ENCODE measurements at regions not wholly inside any gene's neighbourhood (a gene's known extent, or its start where the extent isn't known, plus 50 kb on each side); places are given as distances from the start of the nearest gene placed in this dataset.
"Not testable (repeated sequence)": the region's sequence is repeated elsewhere in the genome, so short reads cannot be mapped to it uniquely, and the experiment has no call there.

- not testable (repeated sequence) for DNase-seq (ENCODE audit: low spot score)
Measured at GRCh38 chr2:142489631-142490030, 358.8 kb upstream of the LRP1B start.

GRCh38 chr2:142484111-142484510 lies 353.3 kb upstream of the LRP1B start:
- DNase-seq (ENCODE audit: low spot score): no peak

DNA sequence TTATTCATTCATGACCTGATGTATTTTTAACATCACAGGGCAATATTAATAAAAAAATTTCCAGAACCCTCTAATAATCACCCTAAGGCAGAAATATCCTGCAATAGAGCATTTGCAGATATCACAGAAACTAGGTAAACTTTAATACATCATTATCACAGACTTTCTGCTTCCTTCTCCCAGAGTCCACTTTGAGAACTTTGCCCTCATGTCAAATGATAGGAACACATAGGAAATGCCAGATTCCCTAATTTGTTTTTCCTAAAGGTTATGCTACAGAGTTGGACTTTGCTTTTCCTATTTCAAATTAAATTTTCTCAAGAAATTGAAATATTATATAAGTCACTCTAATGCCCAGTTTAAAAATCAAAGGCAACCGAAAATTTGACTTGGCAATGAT lies 352.8 kb upstream of the LRP1B start:
- no peak for DNase-seq (ENCODE audit: low spot score)

- no peak for DNase-seq (ENCODE audit: low spot score)
Measured at GRCh38 chr2:142478206-142478605, 347.4 kb upstream of the LRP1B start.

- DNase-seq (ENCODE audit: low spot score): no peak
Measured at GRCh38 chr2:142472382-142472781, 341.6 kb upstream of the LRP1B start.

DNA sequence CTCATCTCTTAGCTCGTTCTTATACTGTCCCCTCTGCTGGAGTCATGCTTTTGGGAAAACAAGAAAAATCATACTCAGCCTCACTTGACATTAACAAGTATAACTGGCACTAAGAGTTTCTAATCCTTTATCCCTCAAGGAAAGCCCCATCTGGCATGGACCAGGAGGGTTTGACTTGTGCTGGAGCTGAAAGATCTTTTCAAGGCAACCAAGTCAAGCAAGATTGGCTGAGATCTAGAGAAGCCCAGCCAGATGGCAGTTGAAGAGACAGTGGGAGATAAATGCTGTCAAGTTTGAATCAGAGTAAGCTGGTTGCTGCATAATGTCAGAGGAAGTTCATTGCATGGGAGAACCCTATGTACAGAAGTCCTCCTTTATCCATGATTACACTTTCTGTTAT lies 336.5 kb upstream of the LRP1B start:
- DNase-seq (ENCODE audit: low spot score): no peak

GRCh38 chr2:142463047-142463446 lies 332.2 kb upstream of the LRP1B start:
- DNase-seq (ENCODE audit: low spot score): no peak

GRCh38 chr2:142462306-142462705 lies 331.5 kb upstream of the LRP1B start:
- no peak for DNase-seq (ENCODE audit: low spot score)

- no peak for DNase-seq (ENCODE audit: low spot score)
Measured at GRCh38 chr2:142445551-142446072, 314.8 kb upstream of the LRP1B start.

GRCh38 chr2:142445023-142445422 lies 314.2 kb upstream of the LRP1B start:
- DNase-seq (ENCODE audit: low spot score): no peak

DNA sequence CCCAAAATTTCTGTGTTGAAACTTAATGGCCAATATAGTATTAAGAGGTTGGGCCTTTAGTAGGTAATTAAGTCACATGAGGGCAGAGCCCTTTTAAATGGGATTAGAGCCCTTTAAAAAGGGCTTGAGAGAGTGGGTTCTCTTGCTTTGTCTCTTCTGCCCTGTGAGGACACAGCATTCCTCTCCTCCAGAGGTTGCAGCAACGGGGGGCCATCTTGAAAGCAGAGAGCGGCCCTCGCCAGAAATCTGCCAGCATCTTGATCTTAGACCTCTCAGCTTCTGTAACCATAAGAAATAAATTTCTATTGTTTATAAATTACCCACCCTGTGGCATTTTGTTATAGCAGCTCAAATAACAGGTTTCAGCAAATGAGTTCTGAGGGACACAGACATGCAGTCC lies 305.0 kb upstream of the LRP1B start:
- DNase-seq (ENCODE audit: low spot score): no peak

GRCh38 chr2:142426064-142426463 lies 295.2 kb upstream of the LRP1B start:
- no peak for DNase-seq (ENCODE audit: low spot score)

DNA sequence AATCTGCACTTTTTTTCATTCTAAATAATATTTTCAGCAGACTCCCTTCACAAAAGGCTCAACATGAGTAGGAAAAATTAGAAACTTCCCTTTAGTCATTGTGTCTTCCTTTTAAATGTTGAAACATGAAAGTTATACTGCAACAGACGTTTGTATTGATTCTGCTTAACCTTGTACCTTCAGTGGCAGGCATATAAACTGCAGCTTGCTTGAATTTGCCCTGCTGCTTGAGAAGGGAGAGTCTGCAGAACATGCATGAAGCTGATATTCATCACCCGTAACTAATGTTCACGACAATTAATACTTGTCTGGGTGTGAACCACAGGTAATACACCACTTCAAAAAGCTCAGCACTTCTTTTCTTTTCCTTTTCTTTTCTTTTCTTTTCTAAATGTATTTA lies 294.7 kb upstream of the LRP1B start:
- no peak for DNase-seq (ENCODE audit: low spot score)

DNA sequence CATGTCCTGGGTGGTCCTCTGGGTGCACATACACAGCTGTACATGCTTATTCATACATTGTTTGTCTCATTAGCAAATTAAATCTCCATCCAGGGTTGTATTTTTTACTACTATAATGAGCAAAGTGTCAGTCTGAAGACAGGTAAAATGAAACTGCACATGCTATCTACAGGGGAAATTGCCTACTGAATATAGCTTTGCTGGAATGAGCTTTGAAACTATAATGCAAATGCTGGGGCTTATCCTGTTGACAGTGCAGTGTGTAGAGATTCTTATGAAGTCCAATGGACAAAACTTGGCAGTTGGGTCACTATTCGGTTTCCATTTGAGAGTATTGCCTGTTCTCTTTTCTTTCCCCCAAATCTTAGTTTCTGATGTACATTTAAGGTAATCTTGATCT lies 292.8 kb upstream of the LRP1B start:
- DNase-seq (ENCODE audit: low spot score): no peak

- DNase-seq (ENCODE audit: low spot score): no peak
Measured at GRCh38 chr2:142422769-142423168, 292.0 kb upstream of the LRP1B start.

DNA sequence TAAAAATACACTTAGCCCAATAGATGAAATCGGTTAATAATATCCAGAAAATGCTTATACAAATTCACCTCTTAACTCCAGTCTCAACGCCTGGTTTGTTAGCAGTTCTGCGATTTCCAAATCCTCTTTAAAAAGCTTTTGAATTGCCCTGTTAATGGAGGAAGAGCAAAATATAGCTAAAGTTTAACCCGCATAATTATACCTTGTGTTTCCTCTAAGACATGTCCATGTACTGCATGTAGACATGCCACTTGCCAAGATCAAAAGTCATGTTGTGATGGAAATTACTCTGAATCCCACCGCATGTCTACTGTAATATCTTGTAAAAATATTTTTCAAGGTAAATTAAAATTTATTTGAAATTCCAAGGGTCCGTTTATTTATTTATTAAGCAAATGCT lies 291.2 kb upstream of the LRP1B start:
- DNase-seq (ENCODE audit: low spot score): no peak

- DNase-seq (ENCODE audit: low spot score): not testable (repeated sequence)
Measured at GRCh38 chr2:142418699-142419098, 287.9 kb upstream of the LRP1B start.

- DNase-seq (ENCODE audit: low spot score): no peak
Measured at GRCh38 chr2:142416996-142417395, 286.2 kb upstream of the LRP1B start.

- no peak for DNase-seq (ENCODE audit: low spot score)
Measured at GRCh38 chr2:142415461-142415860, 284.6 kb upstream of the LRP1B start.

DNA sequence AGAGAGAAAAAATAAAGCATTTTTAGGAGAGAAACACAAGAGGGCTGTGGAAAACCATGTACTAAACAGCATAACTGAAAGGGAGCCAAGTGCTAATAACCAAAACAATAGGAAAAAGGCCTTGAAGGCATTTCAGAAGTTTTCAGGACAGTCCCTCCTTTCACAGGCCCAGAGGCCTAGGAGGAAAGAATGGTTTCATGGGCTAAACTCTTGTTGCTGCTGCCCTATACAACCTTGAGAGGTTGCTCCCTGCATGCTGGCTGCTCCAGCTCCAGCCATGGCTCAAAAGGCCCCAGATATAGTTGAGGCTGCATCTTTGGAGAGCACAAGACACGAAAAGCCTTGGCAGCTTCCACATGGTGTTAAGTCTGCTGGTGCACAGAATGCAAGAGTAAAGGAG lies 267.4 kb upstream of the LRP1B start:
- DNase-seq (ENCODE audit: low spot score): no peak

- no peak for DNase-seq (ENCODE audit: low spot score)
Measured at GRCh38 chr2:142395291-142395690, 264.5 kb upstream of the LRP1B start.

DNA sequence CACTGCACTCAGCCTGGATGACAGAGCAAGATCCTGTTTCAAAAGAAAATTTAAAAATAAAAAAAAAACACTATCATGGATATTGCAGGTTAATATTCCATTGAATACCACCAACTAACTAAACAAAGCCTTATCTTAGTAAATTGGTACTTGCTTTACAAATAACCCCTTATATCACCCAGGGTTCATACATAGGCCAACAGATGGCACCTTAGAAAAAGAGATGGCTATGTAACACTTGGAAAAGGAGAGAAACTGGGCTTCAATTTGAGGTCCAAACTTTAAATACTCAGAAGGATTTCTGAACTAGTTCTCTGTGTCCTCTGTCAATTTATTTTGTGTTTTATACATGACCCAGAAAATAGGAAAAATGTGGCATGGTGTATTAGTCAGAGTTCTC lies 249.6 kb upstream of the LRP1B start:
- DNase-seq (ENCODE audit: low spot score): no peak

- not testable (repeated sequence) for DNase-seq (ENCODE audit: low spot score)
Measured at GRCh38 chr2:142362069-142362468, 231.3 kb upstream of the LRP1B start.

GRCh38 chr2:142347751-142348150 lies 216.9 kb upstream of the LRP1B start:
- no peak for DNase-seq (ENCODE audit: low spot score)

DNA sequence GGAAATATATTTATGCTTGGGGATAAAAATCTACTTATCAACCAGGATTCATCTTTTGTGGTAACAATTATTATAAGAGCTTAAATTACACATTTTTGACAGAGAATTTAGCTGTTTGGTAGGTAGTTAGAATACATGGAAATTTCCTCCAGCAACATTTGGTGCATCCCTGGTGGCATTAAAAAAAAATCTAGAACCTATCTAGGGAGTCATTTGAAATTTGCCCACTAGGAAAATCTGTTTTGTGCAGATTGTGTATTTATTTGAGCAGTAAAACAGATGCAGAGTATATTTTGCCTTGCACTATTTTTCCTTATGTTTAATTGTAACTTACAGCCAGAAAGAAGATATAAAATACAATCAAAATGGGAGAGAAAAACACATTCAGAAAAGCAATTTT lies 208.4 kb upstream of the LRP1B start:
- no peak for DNase-seq (ENCODE audit: low spot score)
